GM18861 (cell line): ENCODE measurements at regions not wholly inside any gene's neighbourhood (a gene's known extent, or its start where the extent isn't known, plus 50 kb on each side); places are given as distances from the start of the nearest gene placed in this dataset.

Experiments
- ATAC-seq: cut with Tn5 transposase; IDR thresholded peaks from one replicate; pipeline ENCODE4 v1.9.1; 2021; ENCODE audit not compliant: unreplicated experiment

- no peak for ATAC-seq
Observed at GRCh38 chr1:232484856-232485255, 145.1 kb downstream of the SIPA1L2 start.

- no peak for ATAC-seq
Observed at GRCh38 chr1:232483826-232484225, 146.1 kb downstream of the SIPA1L2 start.

GRCh38 chr1:232481091-232481490 is 148.8 kb downstream of the SIPA1L2 start:
- ATAC-seq, result no peak

GRCh38 chr1:232477728-232478127 is 152.2 kb downstream of the SIPA1L2 start:
- ATAC-seq, result no peak

- no peak for ATAC-seq
Observed at GRCh38 chr1:232476538-232476950, 153.4 kb downstream of the SIPA1L2 start.

- ATAC-seq, result no peak
Observed at GRCh38 chr1:232474826-232475225, 155.1 kb downstream of the SIPA1L2 start.

- ATAC-seq, result no peak
Observed at GRCh38 chr1:232473900-232474299, 156.0 kb downstream of the SIPA1L2 start.

- no peak for ATAC-seq
Observed at GRCh38 chr1:232473324-232473723, 156.6 kb downstream of the SIPA1L2 start.

GRCh38 chr1:232472485-232473041 is 157.4 kb downstream of the SIPA1L2 start:
- no peak for ATAC-seq

GRCh38 chr1:232471250-232471649 is 158.7 kb downstream of the SIPA1L2 start:
- no peak for ATAC-seq

GRCh38 chr1:232470711-232471110 is 159.2 kb downstream of the SIPA1L2 start:
- ATAC-seq, result no peak

- no peak for ATAC-seq
Observed at GRCh38 chr1:232468249-232468648, 161.7 kb downstream of the SIPA1L2 start.

GRCh38 chr1:232467073-232467760 is 162.7 kb downstream of the SIPA1L2 start:
- no peak for ATAC-seq

GRCh38 chr1:232464325-232464724 is 165.6 kb downstream of the SIPA1L2 start:
- no peak for ATAC-seq

GRCh38 chr1:232463225-232463624 is 166.7 kb downstream of the SIPA1L2 start:
- no peak for ATAC-seq

- no peak for ATAC-seq
Observed at GRCh38 chr1:232462213-232462612, 167.7 kb downstream of the SIPA1L2 start.

GRCh38 chr1:232459826-232460225 is 170.1 kb downstream of the SIPA1L2 start:
- no peak for ATAC-seq

GRCh38 chr1:232459087-232459486 is 170.8 kb downstream of the SIPA1L2 start:
- ATAC-seq, result no peak

- peak; percentile 72 for ATAC-seq
Observed at GRCh38 chr1:232457595-232457994, 172.3 kb downstream of the SIPA1L2 start.

GRCh38 chr1:232456714-232457113 is 173.2 kb downstream of the SIPA1L2 start:
- ATAC-seq, result no peak

GRCh38 chr1:232454227-232454886 is 175.6 kb downstream of the SIPA1L2 start:
- no peak for ATAC-seq

GRCh38 chr1:232452736-232453440 is 177.0 kb downstream of the SIPA1L2 start:
- no peak for ATAC-seq
